ENCODE measurements at regions not wholly inside any gene's neighbourhood (a gene's known extent, or its start where the extent isn't known, plus 50 kb on each side); places are given as distances from the start of the nearest gene placed in this dataset.

GRCh38 chr2:66994654-66995053 is 402.5 kb upstream of the ETAA1 start:
- Histone ChIP-seq H3K27ac (no peak overlapping the region), H3K9me3 (no peaks in the 10 kb centered on the region), H3K36me3 (no peaks in the 10 kb centered on the region), H3K4me3 (no peak overlapping the region), H3K27me3 (no peaks in the 10 kb centered on the region), H3K4me1 (no peaks in the 10 kb centered on the region)
- DNase-seq (ENCODE audit: low spot score in 2 of 2) = no peak
- TF ChIP-seq EP300 (IDR thresholded peaks at IDR 0.05) = no peak
- TF ChIP-seq, protein P1, sequence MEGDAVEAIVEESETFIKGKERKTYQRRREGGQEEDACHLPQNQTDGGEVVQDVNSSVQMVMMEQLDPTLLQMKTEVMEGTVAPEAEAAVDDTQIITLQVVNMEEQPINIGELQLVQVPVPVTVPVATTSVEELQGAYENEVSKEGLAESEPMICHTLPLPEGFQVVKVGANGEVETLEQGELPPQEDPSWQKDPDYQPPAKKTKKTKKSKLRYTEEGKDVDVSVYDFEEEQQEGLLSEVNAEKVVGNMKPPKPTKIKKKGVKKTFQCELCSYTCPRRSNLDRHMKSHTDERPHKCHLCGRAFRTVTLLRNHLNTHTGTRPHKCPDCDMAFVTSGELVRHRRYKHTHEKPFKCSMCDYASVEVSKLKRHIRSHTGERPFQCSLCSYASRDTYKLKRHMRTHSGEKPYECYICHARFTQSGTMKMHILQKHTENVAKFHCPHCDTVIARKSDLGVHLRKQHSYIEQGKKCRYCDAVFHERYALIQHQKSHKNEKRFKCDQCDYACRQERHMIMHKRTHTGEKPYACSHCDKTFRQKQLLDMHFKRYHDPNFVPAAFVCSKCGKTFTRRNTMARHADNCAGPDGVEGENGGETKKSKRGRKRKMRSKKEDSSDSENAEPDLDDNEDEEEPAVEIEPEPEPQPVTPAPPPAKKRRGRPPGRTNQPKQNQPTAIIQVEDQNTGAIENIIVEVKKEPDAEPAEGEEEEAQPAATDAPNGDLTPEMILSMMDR (IDR thresholded peaks at IDR 0.05) = no peak
- TF ChIP-seq POLR2A (IDR thresholded peaks at IDR 0.05) = no peak
- TF ChIP-seq POLR2AphosphoS5 (IDR thresholded peaks at IDR 0.05) = no peak
- 18% methylated on average over 1 of the region's 1 CpG for WGBS

- no peaks in the 10 kb centered on the region for H3K9me3 ChIP-seq
- H3K36me3 ChIP-seq = no peaks in the 10 kb centered on the region
- H3K4me1 ChIP-seq = no peaks in the 10 kb centered on the region
- no peak for DNase-seq (ENCODE audit: low spot score in 2 of 2)
- H3K27ac ChIP-seq = no peak overlapping the region
- TF ChIP-seq, protein P1 (IDR thresholded peaks at IDR 0.05) = no peak
- whole genome bisulfite sequencing = 81% methylated on average over 3 of the region's 3 CpGs
- no peaks in the 10 kb centered on the region for H3K27me3 ChIP-seq
- no peak overlapping the region for H3K4me3 ChIP-seq
These were observed 401.5 kb upstream of the ETAA1 start for GRCh38 chr2:66995636-66996035.

DNA sequence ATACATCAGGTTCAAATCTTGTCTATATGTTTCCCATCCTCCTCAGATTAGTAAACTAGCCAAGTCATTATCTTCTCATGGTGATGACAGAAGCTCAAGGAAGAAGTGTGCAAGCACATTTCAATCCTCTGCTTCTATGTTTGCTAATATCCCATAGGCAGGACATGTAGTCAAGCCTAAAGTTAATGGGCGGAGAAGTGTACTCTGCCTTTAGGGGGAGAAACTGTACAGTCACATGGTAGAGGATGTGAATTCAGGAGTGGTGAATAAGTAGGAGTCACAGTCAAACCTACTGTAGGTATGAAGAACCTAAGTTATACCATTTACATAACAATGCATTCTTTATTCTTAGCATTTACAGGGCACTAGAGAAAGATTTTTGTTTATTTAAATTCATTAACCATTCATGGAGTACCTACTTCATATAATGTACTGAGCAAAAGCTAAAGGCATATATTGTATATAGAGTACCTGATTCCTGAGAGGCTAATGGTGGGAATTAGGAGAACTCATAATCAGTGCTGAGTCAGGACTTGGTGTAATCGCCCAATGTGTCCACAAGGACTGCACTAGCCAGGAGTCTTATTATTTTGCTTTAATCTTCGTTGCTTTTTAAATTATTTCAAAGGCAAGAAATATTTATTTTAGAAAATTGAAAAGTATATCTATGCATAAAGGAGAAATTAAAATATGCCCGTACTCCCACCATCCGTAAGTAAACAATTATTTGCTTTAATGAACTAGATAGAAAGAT is 394.3 kb upstream of the ETAA1 start:
- WGBS = 91% methylated on average over 5 of the region's 5 CpGs
- no peak for DNase-seq (ENCODE audit: low spot score in 2 of 2)
- Histone ChIP-seq H3K4me1 (no peaks in the 10 kb centered on the region), H3K36me3 (no peaks in the 10 kb centered on the region), H3K9me3 (no peaks in the 10 kb centered on the region), H3K4me3 (no peak overlapping the region), H3K27me3 (no peaks in the 10 kb centered on the region), H3K27ac (no peak overlapping the region)
- TF ChIP-seq EP300 (IDR thresholded peaks at IDR 0.05) = no peak
- TF ChIP-seq POLR2AphosphoS5 (IDR thresholded peaks at IDR 0.05) = no peak
- TF ChIP-seq, protein P1 (IDR thresholded peaks at IDR 0.05) = no peak
- TF ChIP-seq POLR2A (IDR thresholded peaks at IDR 0.05) = no peak

- Histone ChIP-seq H3K36me3 (no peaks in the 10 kb centered on the region), H3K4me1 (no peaks in the 10 kb centered on the region)
- 65% methylated on average over 5 of the region's 5 CpGs for WGBS
These were observed 390.7 kb upstream of the ETAA1 start for GRCh38 chr2:67006373-67006960.

DNA sequence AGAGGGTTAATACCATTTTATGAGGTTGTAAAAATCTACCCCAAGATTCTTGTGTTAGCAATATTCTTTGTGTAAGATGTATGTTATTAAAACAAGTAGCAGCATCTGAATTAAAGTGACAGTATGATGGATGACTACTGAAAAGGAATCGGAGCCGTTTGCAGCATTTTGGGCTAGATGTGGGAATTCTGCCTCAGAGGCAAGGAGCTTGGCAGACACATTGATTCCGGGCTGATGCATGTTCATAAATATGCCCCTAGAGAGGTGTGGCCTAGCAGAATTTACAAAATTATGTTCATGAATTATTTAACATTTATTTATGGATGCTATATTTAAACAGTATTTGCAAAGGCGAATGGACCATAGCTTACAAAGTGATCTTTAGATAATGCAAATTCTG is 389.0 kb upstream of the ETAA1 start:
- WGBS = 51% methylated on average over 4 of the region's 4 CpGs
- Histone ChIP-seq H3K36me3 (no peaks in the 10 kb centered on the region), H3K9me3 (no peaks in the 10 kb centered on the region), H3K4me3 (no peak overlapping the region), H3K27ac (no peak overlapping the region), H3K4me1 (no peaks in the 10 kb centered on the region), H3K27me3 (no peaks in the 10 kb centered on the region)
- no peak for TF ChIP-seq EP300 (IDR thresholded peaks at IDR 0.05)
- no peak for TF ChIP-seq POLR2AphosphoS5 (IDR thresholded peaks at IDR 0.05)
- TF ChIP-seq POLR2A (IDR thresholded peaks at IDR 0.05) = no peak
- TF ChIP-seq, protein P1 (IDR thresholded peaks at IDR 0.05) = no peak
- no peak for DNase-seq (ENCODE audit: low spot score in 2 of 2)

More at GRCh38 chr2:67006373-67006960, 390.7 kb upstream of the ETAA1 start:
- Histone ChIP-seq H3K27ac (no peak overlapping the region), H3K9me3 (no peaks in the 10 kb centered on the region), H3K4me3 (no peak overlapping the region), H3K27me3 (no peaks in the 10 kb centered on the region)
- no peak for TF ChIP-seq POLR2A (IDR thresholded peaks at IDR 0.05)
- TF ChIP-seq, protein P1 (IDR thresholded peaks at IDR 0.05) = no peak
- no peak for TF ChIP-seq EP300 (IDR thresholded peaks at IDR 0.05)
- TF ChIP-seq POLR2AphosphoS5 (IDR thresholded peaks at IDR 0.05) = no peak
- DNase-seq (ENCODE audit: low spot score in 2 of 2) = no peak
